Adipocyte (in vitro differentiated cells): ENCODE measurements at regions not wholly inside any gene's neighbourhood (a gene's known extent, or its start where the extent isn't known, plus 50 kb on each side); places are given as distances from the start of the nearest gene placed in this dataset.

Source experiments
- DNase-seq: peaks from one replicate; pipeline ENCODE4 v3.0.0-alpha.2; 2015; ENCODE audit warnings: low read depth
- H3K27me3 ChIP-seq: replicated peaks from 2 replicates; pipeline ENCODE4 v1.7.0; 2013; ENCODE audit warnings: mild to moderate bottlenecking, low read length, moderate library complexity; ENCODE audit not compliant: control insufficient read depth, insufficient read depth
- H3K36me3 ChIP-seq: 2 replicates; pipeline ENCODE4 v1.7.0; 2013; ENCODE audit warnings: low read length, mild to moderate bottlenecking, moderate library complexity; ENCODE audit not compliant: control insufficient read depth, insufficient read depth, severe bottlenecking
- H3K4me1 ChIP-seq: 2 replicates; pipeline ENCODE4 v1.7.0; 2013; ENCODE audit warnings: mild to moderate bottlenecking, low read length, moderate library complexity; ENCODE audit not compliant: control insufficient read depth, insufficient read depth
- H3K4me3 ChIP-seq: 2 replicates; pipeline ENCODE4 v1.7.0; 2013; ENCODE audit warnings: mild to moderate bottlenecking, low read length, moderate library complexity
- H3K9ac ChIP-seq: 2 replicates; pipeline ENCODE4 v1.7.0; 2013; ENCODE audit warnings: mild to moderate bottlenecking, low read length, moderate library complexity
- H3K9me3 ChIP-seq: 2 replicates; pipeline ENCODE4 v1.7.0; 2013; ENCODE audit warnings: mild to moderate bottlenecking, low read length, moderate library complexity; ENCODE audit not compliant: control insufficient read depth

GRCh38 chrX:4182408-4182806 is 469.0 kb upstream of the PRKX start:
- Histone ChIP-seq H3K4me3 (no peak overlapping the region), H3K4me1 (no peaks in the 10 kb centered on the region)
- DNase-seq, result no peak

DNA sequence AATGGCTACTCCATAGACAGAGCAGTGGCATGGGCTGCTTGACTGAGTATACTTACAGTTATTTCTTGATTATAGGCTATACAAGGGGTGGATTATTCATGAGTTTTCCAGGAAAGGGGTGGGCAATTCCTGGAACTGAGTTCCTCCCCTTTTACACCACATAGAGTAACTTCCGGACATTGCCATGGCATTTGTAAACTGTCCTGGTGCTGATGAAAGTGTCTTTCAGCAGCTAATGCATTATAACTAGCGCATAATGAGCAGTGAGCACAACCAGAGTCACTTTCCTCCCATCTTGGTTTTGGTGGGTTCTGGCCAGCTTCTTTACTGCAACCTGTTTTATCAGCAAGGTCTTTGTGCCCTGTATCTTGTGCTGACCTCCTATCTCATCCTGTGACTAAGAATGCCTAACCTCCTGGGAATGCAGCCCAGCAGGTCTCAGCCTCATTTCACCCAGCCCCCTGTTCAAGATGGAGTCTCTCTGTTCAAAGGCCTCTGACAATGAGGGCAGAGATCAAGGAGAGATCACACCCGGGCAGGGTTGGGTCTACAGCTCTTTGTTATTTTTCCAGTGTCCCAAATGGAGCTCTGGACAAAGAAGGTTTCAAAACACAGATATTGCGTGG is 468.4 kb upstream of the PRKX start:
- no peak for DNase-seq
- Histone ChIP-seq H3K4me3 (no peak overlapping the region), H3K9me3 (peaks cover 4% of the 10 kb centered on the region), H3K4me1 (no peaks in the 10 kb centered on the region), H3K27me3 (no peaks in the 10 kb centered on the region), H3K36me3 (no peaks in the 10 kb centered on the region), H3K9ac (no peak overlapping the region)

More at GRCh38 chrX:4182408-4182806, 469.0 kb upstream of the PRKX start:
- Histone ChIP-seq H3K9ac (no peak overlapping the region), H3K9me3 (peaks cover 4% of the 10 kb centered on the region), H3K27me3 (no peaks in the 10 kb centered on the region), H3K36me3 (no peaks in the 10 kb centered on the region)

DNA sequence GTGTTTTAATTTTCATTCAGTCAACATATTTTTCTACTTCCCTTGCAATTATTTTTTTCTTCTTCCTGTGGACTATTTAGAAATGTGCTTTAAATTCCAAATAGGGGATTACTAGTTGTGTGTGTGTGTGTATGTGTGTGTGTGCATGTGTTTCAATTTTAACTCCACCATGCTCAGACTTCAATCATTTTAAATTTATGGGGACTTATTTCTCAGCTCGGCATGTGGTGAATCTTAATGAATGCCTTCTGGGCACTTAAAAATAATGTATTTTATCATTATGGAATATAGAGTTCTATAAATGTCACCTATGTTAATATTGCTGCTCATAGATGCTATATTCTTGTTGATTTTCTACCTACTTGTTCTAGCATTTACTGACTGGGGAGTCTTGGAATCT is 465.6 kb upstream of the PRKX start:
- DNase-seq, result no peak
- H3K9me3 ChIP-seq, result no peaks in the 10 kb centered on the region
- no peaks in the 10 kb centered on the region for H3K4me1 ChIP-seq
- H3K9ac ChIP-seq, result no peak overlapping the region
- H3K4me3 ChIP-seq, result no peak overlapping the region
- no peaks in the 10 kb centered on the region for H3K27me3 ChIP-seq
- no peaks in the 10 kb centered on the region for H3K36me3 ChIP-seq

DNA sequence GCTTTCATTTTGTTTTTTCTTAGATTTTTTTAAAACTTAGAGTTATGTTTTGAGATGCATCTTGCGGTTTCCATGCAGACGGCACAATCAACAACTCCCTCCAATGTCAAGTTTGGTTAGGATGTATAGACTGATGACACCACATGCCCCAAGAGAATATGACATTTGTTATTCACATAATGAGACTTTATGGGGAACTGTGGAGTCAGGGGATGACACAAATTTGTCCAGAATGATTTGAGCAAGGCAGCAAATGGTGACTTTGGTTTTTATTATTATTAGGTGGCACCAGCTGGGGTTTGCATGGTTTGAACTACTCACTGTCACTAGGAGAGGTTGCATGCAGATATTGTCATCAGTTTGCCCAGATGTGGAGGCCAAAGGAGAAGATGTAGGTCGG is 461.8 kb upstream of the PRKX start:
- peaks cover 10% of the 10 kb centered on the region for H3K9me3 ChIP-seq
- H3K4me1 ChIP-seq, result no peaks in the 10 kb centered on the region
- no peaks in the 10 kb centered on the region for H3K36me3 ChIP-seq
- H3K4me3 ChIP-seq, result no peak overlapping the region
- H3K9ac ChIP-seq, result no peak overlapping the region
- no peak for DNase-seq
- no peaks in the 10 kb centered on the region for H3K27me3 ChIP-seq

DNA sequence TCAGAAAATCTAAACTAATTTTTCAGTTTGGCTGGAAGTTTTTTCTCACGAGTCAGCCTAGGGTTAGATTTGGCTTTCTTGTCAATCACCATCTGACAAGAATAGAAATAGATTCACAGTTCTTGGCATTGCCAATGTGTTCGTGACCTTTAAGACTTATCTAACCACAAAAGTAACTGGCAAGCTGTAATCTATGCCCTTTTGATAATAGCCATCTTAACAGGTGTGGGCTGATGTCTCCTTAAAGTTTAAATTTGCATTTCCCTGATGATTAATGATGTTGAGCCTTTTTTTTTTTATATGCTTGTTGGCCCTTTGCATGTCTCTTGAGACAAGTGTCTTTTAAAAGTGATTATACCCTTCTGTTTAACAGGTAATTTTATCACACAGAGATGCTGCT is 460.3 kb upstream of the PRKX start:
- H3K27me3 ChIP-seq, result no peaks in the 10 kb centered on the region
- H3K4me1 ChIP-seq, result no peaks in the 10 kb centered on the region
- no peak overlapping the region for H3K4me3 ChIP-seq
- DNase-seq, result no peak
- H3K9ac ChIP-seq, result no peak overlapping the region
- H3K9me3 ChIP-seq, result peaks cover 10% of the 10 kb centered on the region
- no peaks in the 10 kb centered on the region for H3K36me3 ChIP-seq

GRCh38 chrX:4151798-4152197 is 438.3 kb upstream of the PRKX start:
- Histone ChIP-seq H3K4me3 (no peak overlapping the region), H3K36me3 (no peaks in the 10 kb centered on the region), H3K4me1 (no peaks in the 10 kb centered on the region), H3K27me3 (no peaks in the 10 kb centered on the region), H3K9me3 (no peaks in the 10 kb centered on the region), H3K9ac (no peak overlapping the region)
- no peak for DNase-seq

DNA sequence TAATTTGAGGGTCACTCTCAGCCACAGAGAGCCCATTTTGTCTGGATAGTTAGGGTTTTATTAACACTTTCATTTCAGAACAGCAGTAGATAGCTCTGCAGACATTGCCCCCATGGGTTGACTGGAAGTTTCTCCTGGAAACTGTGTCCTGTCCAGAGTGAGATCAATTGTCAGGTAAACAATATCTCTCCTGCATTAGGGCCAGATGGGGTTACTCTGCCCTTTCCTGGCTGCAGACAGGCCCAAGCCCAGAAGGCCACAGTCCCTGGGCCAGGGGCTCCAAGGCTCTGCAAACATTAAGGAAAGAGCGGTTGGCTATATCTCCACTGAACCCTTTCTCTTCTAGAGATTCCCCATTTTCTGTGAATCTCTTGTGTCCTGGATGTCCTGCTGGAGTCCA is 436.8 kb upstream of the PRKX start:
- Histone ChIP-seq H3K4me1 (no peaks in the 10 kb centered on the region), H3K9ac (no peak overlapping the region), H3K9me3 (no peaks in the 10 kb centered on the region), H3K36me3 (no peaks in the 10 kb centered on the region), H3K27me3 (no peaks in the 10 kb centered on the region), H3K4me3 (no peak overlapping the region)
- no peak for DNase-seq

GRCh38 chrX:4129626-4130025 is 416.2 kb upstream of the PRKX start:
- no peaks in the 10 kb centered on the region for H3K9me3 ChIP-seq
- H3K27me3 ChIP-seq, result no peaks in the 10 kb centered on the region
- H3K4me1 ChIP-seq, result no peaks in the 10 kb centered on the region
- no peaks in the 10 kb centered on the region for H3K36me3 ChIP-seq
- no peak for DNase-seq
- H3K4me3 ChIP-seq, result no peak overlapping the region
- no peak overlapping the region for H3K9ac ChIP-seq

DNA sequence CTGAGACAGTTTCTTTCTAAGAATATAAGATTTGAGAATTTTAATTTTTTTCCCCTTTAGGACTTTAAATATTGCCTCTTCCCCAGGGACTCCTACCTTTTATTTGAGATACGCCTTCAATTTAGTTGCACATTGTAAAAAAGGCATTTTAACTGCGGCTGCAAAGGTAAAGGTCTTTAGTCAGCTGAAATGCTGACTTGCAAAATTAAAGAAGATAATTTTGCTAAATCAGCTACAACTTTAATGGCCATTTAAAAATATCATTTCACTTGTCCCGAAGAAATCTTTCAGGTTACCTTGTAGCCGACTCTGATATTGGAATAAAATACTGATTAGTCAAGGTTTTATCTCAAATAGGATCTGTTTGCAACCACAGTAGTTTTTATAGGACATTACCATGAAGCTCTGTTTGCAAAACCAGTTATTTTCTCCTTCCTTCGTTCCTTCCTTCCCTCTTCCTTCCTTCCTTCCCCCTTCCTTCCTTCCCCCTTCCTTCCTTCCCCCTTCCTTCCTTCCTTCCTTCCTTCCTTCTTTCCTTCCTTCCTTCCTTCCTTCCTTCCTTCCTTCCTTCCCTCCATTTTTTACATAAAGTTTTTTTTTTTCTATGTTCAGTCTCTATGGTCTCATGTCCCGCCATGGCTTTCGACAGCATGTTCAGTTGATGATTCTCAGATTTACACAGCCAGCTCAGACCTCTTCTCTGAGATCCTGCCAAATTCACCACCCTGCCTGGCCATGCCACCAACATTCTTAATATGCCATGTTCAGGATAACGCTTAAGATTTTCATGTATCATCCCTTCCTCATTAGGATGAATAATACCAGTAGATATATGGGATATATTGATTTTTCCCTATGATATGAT is 405.4 kb upstream of the PRKX start:
- H3K4me3 ChIP-seq, result no peak overlapping the region

GRCh38 chrX:4110964-4111363 is 397.5 kb upstream of the PRKX start:
- Histone ChIP-seq H3K36me3 (no peaks in the 10 kb centered on the region), H3K4me3 (no peak overlapping the region), H3K9me3 (peaks cover 13% of the 10 kb centered on the region), H3K4me1 (no peaks in the 10 kb centered on the region), H3K9ac (no peak overlapping the region), H3K27me3 (no peaks in the 10 kb centered on the region)
- DNase-seq, result no peak

More for the DNA sequence above, 405.4 kb upstream of the PRKX start:
- H3K36me3 ChIP-seq, result no peaks in the 10 kb centered on the region
- H3K27me3 ChIP-seq, result no peaks in the 10 kb centered on the region
- DNase-seq, result no peak
- no peaks in the 10 kb centered on the region for H3K4me1 ChIP-seq
- H3K9ac ChIP-seq, result no peak overlapping the region
- peaks cover 5% of the 10 kb centered on the region for H3K9me3 ChIP-seq

DNA sequence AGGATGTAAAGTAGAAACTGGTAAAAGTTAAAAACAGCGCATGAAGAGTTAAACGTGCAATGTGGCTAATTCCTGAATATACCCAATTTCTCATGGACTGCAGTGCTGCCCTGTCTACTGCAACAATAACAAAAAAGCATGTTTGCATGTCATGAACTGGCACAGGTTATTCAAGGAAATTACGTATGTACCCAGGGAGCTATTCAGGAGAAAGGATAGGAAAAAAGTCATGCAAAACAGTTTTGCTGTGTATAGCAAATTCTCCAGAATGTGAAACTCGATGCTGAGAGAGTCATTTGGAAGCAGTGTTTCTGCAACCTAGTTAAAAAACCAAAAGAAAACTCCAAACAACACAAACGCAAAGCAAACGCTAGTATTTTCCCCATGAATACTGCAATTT is 381.5 kb upstream of the PRKX start:
- no peak for DNase-seq
- no peaks in the 10 kb centered on the region for H3K9me3 ChIP-seq
- H3K4me1 ChIP-seq, result no peaks in the 10 kb centered on the region
- H3K36me3 ChIP-seq, result no peaks in the 10 kb centered on the region
- H3K27me3 ChIP-seq, result no peaks in the 10 kb centered on the region
- H3K9ac ChIP-seq, result no peak overlapping the region
- no peak overlapping the region for H3K4me3 ChIP-seq
